ENCODE measurements at regions not wholly inside any gene's neighbourhood (a gene's known extent, or its start where the extent isn't known, plus 50 kb on each side); places are given as distances from the start of the nearest gene placed in this dataset.

DNA sequence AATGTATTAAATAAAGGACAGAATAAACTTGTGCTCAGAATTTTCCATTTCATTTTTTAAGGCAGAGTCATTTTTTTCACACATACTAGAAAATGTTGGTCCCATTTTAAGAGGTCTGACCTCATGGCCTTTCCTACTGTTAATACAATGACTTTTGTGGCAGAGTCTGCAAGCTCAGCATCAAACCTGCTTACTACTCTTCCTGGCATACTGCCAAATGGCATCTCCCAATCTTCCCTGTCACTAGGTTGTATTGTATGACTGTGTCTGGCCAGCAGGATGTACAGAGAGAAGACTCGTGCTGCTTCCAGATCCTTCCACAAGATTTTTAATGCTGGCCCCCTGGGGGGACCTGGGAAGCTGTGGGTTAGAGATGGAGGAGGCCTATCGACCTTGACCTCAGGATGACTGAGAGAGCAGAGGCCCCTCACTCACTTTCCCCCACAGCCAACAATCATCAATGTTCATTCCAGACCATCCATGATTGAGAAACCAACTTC, 64.7 kb downstream of the BARX1 start:
- TF ChIP-seq CTCF (conservative IDR thresholded peaks at IDR 0.05 in 1 of 2, IDR thresholded peaks at IDR 0.05 in 1 of 2; ENCODE audit: low read depth in 1 of 2, low read length in 2 of 2): no peak
- TF ChIP-seq EZH2 (IDR thresholded peaks at IDR 0.05; ENCODE audit: low read length, missing control alignments): no peak
